ENCODE measurements at regions not wholly inside any gene's neighbourhood (a gene's known extent, or its start where the extent isn't known, plus 50 kb on each side); places are given as distances from the start of the nearest gene placed in this dataset.

GRCh38 chr5:10839916-10840599, 79.0 kb upstream of the DAP start:
- no peak for DNase-seq

GRCh38 chr5:10839118-10839517, 78.1 kb upstream of the DAP start:
- DNase-seq = no peak

GRCh38 chr5:10838038-10838437, 77.0 kb upstream of the DAP start:
- no peak for DNase-seq

- no peak for DNase-seq
Measured at GRCh38 chr5:10836986-10837385, 76.0 kb upstream of the DAP start.

GRCh38 chr5:10834695-10835094, 73.7 kb upstream of the DAP start:
- DNase-seq = no peak

GRCh38 chr5:10832987-10833386, 72.0 kb upstream of the DAP start:
- DNase-seq = no peak

- DNase-seq = no peak
Measured at GRCh38 chr5:10832421-10832820, 71.4 kb upstream of the DAP start.

- no peak for DNase-seq
Measured at GRCh38 chr5:10831419-10831818, 70.4 kb upstream of the DAP start.

GRCh38 chr5:10828241-10828640, 67.2 kb upstream of the DAP start:
- DNase-seq = no peak

GRCh38 chr5:10827571-10827970, 66.5 kb upstream of the DAP start:
- no peak for DNase-seq

- DNase-seq = no peak
Measured at GRCh38 chr5:10826971-10827370, 65.9 kb upstream of the DAP start.

GRCh38 chr5:10825897-10826644, 65.0 kb upstream of the DAP start:
- no peak for DNase-seq

- no peak for DNase-seq
Measured at GRCh38 chr5:10812218-10812617, 51.2 kb upstream of the DAP start.

Data from GF-D8 (cell line).